GM10266 (cell line): ENCODE measurements at regions not wholly inside any gene's neighbourhood (a gene's known extent, or its start where the extent isn't known, plus 50 kb on each side); places are given as distances from the start of the nearest gene placed in this dataset.

Source experiments
- DNase-seq: peaks from one replicate; pipeline ENCODE4 v3.0.0; 2012; ENCODE audit errors: extremely low spot score
- CTCF ChIP-seq: IDR thresholded peaks from 2 replicates; pipeline ENCODE4 v1.5.1; 2012; ENCODE audit warnings: mild to moderate bottlenecking, low read depth; ENCODE audit not compliant: control insufficient read depth, insufficient read depth; ENCODE audit errors: missing control alignments

- no peak for TF ChIP-seq CTCF
- no peak for DNase-seq
Observed at GRCh38 chr13:82833923-82834322, 1048.4 kb downstream of the SLITRK1 start.

- DNase-seq: no peak
- no peak for TF ChIP-seq CTCF
Observed at GRCh38 chr13:82829040-82829439, 1053.2 kb downstream of the SLITRK1 start.

GRCh38 chr13:82827724-82828123 is 1054.5 kb downstream of the SLITRK1 start:
- DNase-seq: no peak
- TF ChIP-seq CTCF: no peak

GRCh38 chr13:82822935-82823334 is 1059.3 kb downstream of the SLITRK1 start:
- TF ChIP-seq CTCF: no peak
- no peak for DNase-seq

GRCh38 chr13:82817133-82817532 is 1065.1 kb downstream of the SLITRK1 start:
- no peak for DNase-seq
- TF ChIP-seq CTCF: no peak

GRCh38 chr13:82815791-82816190 is 1066.5 kb downstream of the SLITRK1 start:
- no peak for DNase-seq
- no peak for TF ChIP-seq CTCF

GRCh38 chr13:82803341-82803740 is 1078.9 kb downstream of the SLITRK1 start:
- DNase-seq: no peak

More at GRCh38 chr13:82803341-82803740, 1078.9 kb downstream of the SLITRK1 start:
- no peak for TF ChIP-seq CTCF
